ENCODE measurements at regions not wholly inside any gene's neighbourhood (a gene's known extent, or its start where the extent isn't known, plus 50 kb on each side); places are given as distances from the start of the nearest gene placed in this dataset.

DNA sequence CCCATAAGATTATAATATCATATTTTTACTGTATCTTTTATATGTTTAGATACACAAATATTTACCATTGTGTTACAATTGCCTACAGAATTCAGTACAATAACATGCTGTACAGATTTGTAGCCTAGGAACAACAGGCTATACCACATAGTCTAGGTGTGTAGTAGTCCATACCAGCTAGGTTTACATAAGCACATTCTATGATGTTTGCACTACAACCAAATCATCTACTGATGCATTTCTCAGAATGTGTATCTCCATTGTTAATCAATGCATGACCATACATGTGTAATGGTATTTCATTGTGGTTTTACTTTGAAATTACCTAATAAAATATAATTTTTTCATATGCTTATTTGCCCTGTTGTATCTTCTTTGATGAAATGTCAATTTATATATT is 288.1 kb upstream of the PCDH10 start:
- Histone ChIP-seq H3K4me1 (ENCODE audit: control insufficient read depth, extremely low read depth, insufficient read depth, low read length) (no peaks in the 10 kb centered on the region), H3K27me3 (ENCODE audit: control insufficient read depth, extremely low read depth, insufficient read depth, low read length) (no peaks in the 10 kb centered on the region), H3K79me2 (ENCODE audit: control insufficient read depth, insufficient read depth, low read length) (no peaks in the 10 kb centered on the region), H2AFZ (ENCODE audit: control insufficient read depth, low read length) (peak overlapping the region; percentile 15), H3K9ac (ENCODE audit: control insufficient read depth, extremely low read depth, insufficient read depth, low read length) (no peak overlapping the region), H3K9me3 (ENCODE audit: control insufficient read depth, low read depth, low read length) (no peaks in the 10 kb centered on the region), H3K27ac (ENCODE audit: control insufficient read depth, insufficient read depth, low read length) (no peak overlapping the region), H3K4me3 (ENCODE audit: control insufficient read depth in 2 of 3, extremely low read depth in 1 of 3, insufficient read depth in 2 of 3, low read depth in 1 of 3, low read length in 3 of 3) (no peak overlapping the region), H3K36me3 (ENCODE audit: control insufficient read depth in 2 of 2, extremely low read depth in 1 of 2, insufficient read depth in 2 of 2, low read length in 2 of 2) (no peaks in the 10 kb centered on the region), H3K4me2 (ENCODE audit: control insufficient read depth, extremely low read depth, insufficient read depth, low read depth, low read length) (no peak overlapping the region), H4K20me1 (ENCODE audit: control insufficient read depth, extremely low read depth, insufficient read depth, low read length) (no peaks in the 10 kb centered on the region), H3K9me1 (ENCODE audit: control insufficient read depth, extremely low read depth, insufficient read depth, low read length) (no peaks in the 10 kb centered on the region)
- dilution Hi-C loops (cut with MboI; ENCODE audit: extremely low pct_ligation_motif_present, low sequenced_read_pairs) = no loop called here
- FAIRE-seq (no peak), DNase-seq (ENCODE audit: low read depth, low spot score) (no peak)
- TF ChIP-seq, protein P1, sequence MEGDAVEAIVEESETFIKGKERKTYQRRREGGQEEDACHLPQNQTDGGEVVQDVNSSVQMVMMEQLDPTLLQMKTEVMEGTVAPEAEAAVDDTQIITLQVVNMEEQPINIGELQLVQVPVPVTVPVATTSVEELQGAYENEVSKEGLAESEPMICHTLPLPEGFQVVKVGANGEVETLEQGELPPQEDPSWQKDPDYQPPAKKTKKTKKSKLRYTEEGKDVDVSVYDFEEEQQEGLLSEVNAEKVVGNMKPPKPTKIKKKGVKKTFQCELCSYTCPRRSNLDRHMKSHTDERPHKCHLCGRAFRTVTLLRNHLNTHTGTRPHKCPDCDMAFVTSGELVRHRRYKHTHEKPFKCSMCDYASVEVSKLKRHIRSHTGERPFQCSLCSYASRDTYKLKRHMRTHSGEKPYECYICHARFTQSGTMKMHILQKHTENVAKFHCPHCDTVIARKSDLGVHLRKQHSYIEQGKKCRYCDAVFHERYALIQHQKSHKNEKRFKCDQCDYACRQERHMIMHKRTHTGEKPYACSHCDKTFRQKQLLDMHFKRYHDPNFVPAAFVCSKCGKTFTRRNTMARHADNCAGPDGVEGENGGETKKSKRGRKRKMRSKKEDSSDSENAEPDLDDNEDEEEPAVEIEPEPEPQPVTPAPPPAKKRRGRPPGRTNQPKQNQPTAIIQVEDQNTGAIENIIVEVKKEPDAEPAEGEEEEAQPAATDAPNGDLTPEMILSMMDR (optimal IDR thresholded peaks at IDR 0.05 in 1 of 3, IDR thresholded peaks at IDR 0.05 in 1 of 3, conservative IDR thresholded peaks at IDR 0.05 in 1 of 3; ENCODE audit: extremely low read depth in 1 of 3, insufficient read depth in 2 of 3, low read length in 3 of 3) = no peak
- TF ChIP-seq EZH2 (IDR thresholded peaks at IDR 0.05; ENCODE audit: low read length) = no peak

DNA sequence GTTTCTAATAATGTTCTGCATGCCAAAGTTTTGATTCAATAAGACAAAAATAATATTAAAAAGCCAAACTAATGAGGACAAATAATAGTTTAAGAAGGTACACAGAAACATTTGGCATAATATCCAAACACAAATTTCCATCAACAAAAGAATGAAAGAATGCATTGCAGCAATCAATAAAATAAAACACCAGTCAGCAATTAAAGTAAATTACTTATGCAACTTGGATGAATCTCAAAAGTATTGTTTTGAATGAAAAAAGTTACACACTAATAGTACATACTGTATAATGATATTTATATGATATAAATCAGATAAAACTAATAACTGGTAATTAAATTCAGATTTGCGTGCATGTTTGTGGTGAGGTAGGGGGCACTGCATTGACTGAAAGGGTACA is 285.5 kb upstream of the PCDH10 start:
- no peak overlapping the region for H3K4me3 ChIP-seq (ENCODE audit: control insufficient read depth in 2 of 3, extremely low read depth in 1 of 3, insufficient read depth in 2 of 3, low read depth in 1 of 3, low read length in 3 of 3)
- H3K36me3 ChIP-seq (ENCODE audit: control insufficient read depth in 2 of 2, extremely low read depth in 1 of 2, insufficient read depth in 2 of 2, low read length in 2 of 2) = no peaks in the 10 kb centered on the region
- no peak for FAIRE-seq
- no peaks in the 10 kb centered on the region for H3K27me3 ChIP-seq (ENCODE audit: control insufficient read depth, extremely low read depth, insufficient read depth, low read length)
- H3K9me1 ChIP-seq (ENCODE audit: control insufficient read depth, extremely low read depth, insufficient read depth, low read length) = no peaks in the 10 kb centered on the region
- no peak overlapping the region for H3K4me2 ChIP-seq (ENCODE audit: control insufficient read depth, extremely low read depth, insufficient read depth, low read depth, low read length)
- DNase-seq (ENCODE audit: low read depth, low spot score) = no peak
- no peaks in the 10 kb centered on the region for H4K20me1 ChIP-seq (ENCODE audit: control insufficient read depth, extremely low read depth, insufficient read depth, low read length)
- H3K27ac ChIP-seq (ENCODE audit: control insufficient read depth, insufficient read depth, low read length) = no peak overlapping the region
- H3K79me2 ChIP-seq (ENCODE audit: control insufficient read depth, insufficient read depth, low read length) = no peaks in the 10 kb centered on the region
- dilution Hi-C loops (cut with MboI; ENCODE audit: extremely low pct_ligation_motif_present, low sequenced_read_pairs) = no loop called here
- TF ChIP-seq, protein P1 (optimal IDR thresholded peaks at IDR 0.05 in 1 of 3, IDR thresholded peaks at IDR 0.05 in 1 of 3, conservative IDR thresholded peaks at IDR 0.05 in 1 of 3; ENCODE audit: extremely low read depth in 1 of 3, insufficient read depth in 2 of 3, low read length in 3 of 3) = no peak
- no peak for TF ChIP-seq EZH2 (IDR thresholded peaks at IDR 0.05; ENCODE audit: low read length)
- H3K9ac ChIP-seq (ENCODE audit: control insufficient read depth, extremely low read depth, insufficient read depth, low read length) = no peak overlapping the region
- no peak overlapping the region for H2AFZ ChIP-seq (ENCODE audit: control insufficient read depth, low read length)
- no peaks in the 10 kb centered on the region for H3K4me1 ChIP-seq (ENCODE audit: control insufficient read depth, extremely low read depth, insufficient read depth, low read length)
- H3K9me3 ChIP-seq (ENCODE audit: control insufficient read depth, low read depth, low read length) = no peaks in the 10 kb centered on the region
